ENCODE measurements at regions not wholly inside any gene's neighbourhood (a gene's known extent, or its start where the extent isn't known, plus 50 kb on each side); places are given as distances from the start of the nearest gene placed in this dataset.

GRCh38 chr6:71125216-71125615 is 163.4 kb upstream of the OGFRL1 start:
- TF ChIP-seq TAF1 (IDR thresholded peaks at IDR 0.05; ENCODE audit: borderline replicate concordance, insufficient read depth, low read length): no peak
- no peak for TF ChIP-seq POLR2AphosphoS5 (IDR thresholded peaks at IDR 0.05; ENCODE audit: low read depth, low read length)
- TF ChIP-seq FOXP2 (optimal IDR thresholded peaks at IDR 0.05; ENCODE audit: borderline replicate concordance, extremely low read depth, extremely low read length, insufficient read depth): no peak
- no peak for TF ChIP-seq SIN3A (IDR thresholded peaks at IDR 0.05; ENCODE audit: borderline replicate concordance, insufficient read depth, low read length)
- no peak for TF ChIP-seq REST (IDR thresholded peaks at IDR 0.05; ENCODE audit: insufficient read depth in 1 of 2, low read depth in 2 of 2, low read length in 2 of 2)

GRCh38 chr6:71126506-71126905 is 162.1 kb upstream of the OGFRL1 start:
- TF ChIP-seq FOXP2 (optimal IDR thresholded peaks at IDR 0.05; ENCODE audit: borderline replicate concordance, extremely low read depth, extremely low read length, insufficient read depth): no peak
- no peak for TF ChIP-seq POLR2AphosphoS5 (IDR thresholded peaks at IDR 0.05; ENCODE audit: low read depth, low read length)
- no peak for TF ChIP-seq REST (IDR thresholded peaks at IDR 0.05; ENCODE audit: insufficient read depth in 1 of 2, low read depth in 2 of 2, low read length in 2 of 2)
- TF ChIP-seq TAF1 (IDR thresholded peaks at IDR 0.05; ENCODE audit: borderline replicate concordance, insufficient read depth, low read length): no peak
- TF ChIP-seq SIN3A (IDR thresholded peaks at IDR 0.05; ENCODE audit: borderline replicate concordance, insufficient read depth, low read length): no peak

- no peak for TF ChIP-seq REST (IDR thresholded peaks at IDR 0.05; ENCODE audit: insufficient read depth in 1 of 2, low read depth in 2 of 2, low read length in 2 of 2)
- TF ChIP-seq SIN3A (IDR thresholded peaks at IDR 0.05; ENCODE audit: borderline replicate concordance, insufficient read depth, low read length): no peak
- no peak for TF ChIP-seq FOXP2 (optimal IDR thresholded peaks at IDR 0.05; ENCODE audit: borderline replicate concordance, extremely low read depth, extremely low read length, insufficient read depth)
- TF ChIP-seq TAF1 (IDR thresholded peaks at IDR 0.05; ENCODE audit: borderline replicate concordance, insufficient read depth, low read length): no peak
- no peak for TF ChIP-seq POLR2AphosphoS5 (IDR thresholded peaks at IDR 0.05; ENCODE audit: low read depth, low read length)
Observed at GRCh38 chr6:71127374-71127773, 161.2 kb upstream of the OGFRL1 start.

GRCh38 chr6:71130277-71130676 is 158.3 kb upstream of the OGFRL1 start:
- no peak for TF ChIP-seq REST (IDR thresholded peaks at IDR 0.05; ENCODE audit: insufficient read depth in 1 of 2, low read depth in 2 of 2, low read length in 2 of 2)
- TF ChIP-seq POLR2AphosphoS5 (IDR thresholded peaks at IDR 0.05; ENCODE audit: low read depth, low read length): no peak
- TF ChIP-seq TAF1 (IDR thresholded peaks at IDR 0.05; ENCODE audit: borderline replicate concordance, insufficient read depth, low read length): no peak
- TF ChIP-seq SIN3A (IDR thresholded peaks at IDR 0.05; ENCODE audit: borderline replicate concordance, insufficient read depth, low read length): no peak
- TF ChIP-seq FOXP2 (optimal IDR thresholded peaks at IDR 0.05; ENCODE audit: borderline replicate concordance, extremely low read depth, extremely low read length, insufficient read depth): no peak

Data from PFSK-1 (cell line).